H1 (cell line): ENCODE measurements at regions not wholly inside any gene's neighbourhood (a gene's known extent, or its start where the extent isn't known, plus 50 kb on each side); places are given as distances from the start of the nearest gene placed in this dataset.

ENCODE experiments used
- CTCF ChIA-PET: fragments of 300-600 bp; sonication (Branson Sonifier 250); formaldehyde crosslinking; loops from one replicate; lab custom pipeline; 2021; ENCODE audit not compliant: partially characterized antibody; lab: Charles Lee
- POLR2A ChIA-PET: fragments of 300-600 bp; sonication (Branson Sonifier 250); formaldehyde crosslinking; loops from one replicate; lab custom pipeline; 2021; ENCODE audit warnings: inconsistent platforms; ENCODE audit not compliant: partially characterized antibody; lab: Charles Lee
- DNase-seq, 2 experiments: peaks; one replicate each; pipeline versions ENCODE4 v3.0.0 to v3.0.0-alpha.2; 2010 to 2022; ENCODE audit warnings: low spot score in 2 of 2, low read depth in 1 of 2, mixed read lengths in 1 of 2
- FAIRE-seq: peaks from 2 replicates; lab custom pipeline; 2011; peaks lifted over from hg19 to GRCh38; lab: Jason Lieb, UNC
- H2AFZ ChIP-seq: 2 replicates; pipeline ENCODE4 v1.8.1; 2012; ENCODE audit warnings: low read length, inconsistent platforms
- H2AK5ac ChIP-seq: 2 replicates; pipeline ENCODE4 v1.6.1; 2013; ENCODE audit warnings: low read depth, low read length
- H2BK120ac ChIP-seq: replicated peaks from 2 replicates; pipeline ENCODE3; 2013; ENCODE audit warnings: low read depth, low read length, inconsistent platforms
- H2BK12ac ChIP-seq: 2 replicates; pipeline ENCODE4 v1.6.1; 2013; ENCODE audit warnings: low read depth, low read length
- H2BK15ac ChIP-seq: 2 replicates; pipeline ENCODE4 v1.6.1; 2013; ENCODE audit warnings: low read length
- H2BK20ac ChIP-seq: 2 replicates; pipeline ENCODE4 v1.6.1; 2013; ENCODE audit warnings: low read length
- H2BK5ac ChIP-seq: 2 replicates; pipeline ENCODE4 v1.6.1; 2013; ENCODE audit warnings: low read depth, low read length
- H3K14ac ChIP-seq: 2 replicates; pipeline ENCODE4 v1.6.1; 2013; ENCODE audit warnings: inconsistent platforms; ENCODE audit not compliant: insufficient read length
- H3K18ac ChIP-seq: 2 replicates; pipeline ENCODE4 v1.6.1; 2013; ENCODE audit warnings: low read length; ENCODE audit errors: extremely low read depth
- H3K23ac ChIP-seq: 2 replicates; pipeline ENCODE4 v1.6.1; 2013; ENCODE audit warnings: inconsistent platforms; ENCODE audit not compliant: insufficient read length
- H3K23me2 ChIP-seq: 2 replicates; pipeline ENCODE4 v1.6.1; 2013; ENCODE audit warnings: low read depth, low read length
- H3K27ac ChIP-seq: 2 replicates; pipeline ENCODE4 v1.6.1; 2011; ENCODE audit warnings: low read depth, low read length, inconsistent platforms
- H3K27me3 ChIP-seq, 4 experiments: replicated peaks in 1 of 4; 1 replicate in 1 of 4; 2 replicates in 3 of 4; pipeline versions ENCODE4 v1.6.1 to v1.8.1; 2011 to 2013; ENCODE audit warnings: low read length in 3 of 4, mild to moderate bottlenecking in 3 of 4, inconsistent platforms in 2 of 4, mixed read lengths in 2 of 4, moderate library complexity in 1 of 4; ENCODE audit not compliant: control insufficient read depth in 3 of 4, insufficient read depth in 3 of 4; ENCODE audit errors: extremely low read depth in 1 of 4
- H3K36me3 ChIP-seq, 4 experiments: 2 replicates each; pipeline versions ENCODE4 v1.6.1 to v1.8.1; 2011 to 2013; ENCODE audit warnings: mild to moderate bottlenecking in 4 of 4, low read length in 3 of 4, moderate library complexity in 2 of 4, control low read depth in 1 of 4, inconsistent platforms in 1 of 4; ENCODE audit not compliant: insufficient read depth in 4 of 4, control insufficient read depth in 2 of 4
- H3K4ac ChIP-seq: replicated peaks from 2 replicates; pipeline ENCODE3; 2013; ENCODE audit warnings: low read length, low read depth, mixed read lengths, inconsistent platforms; ENCODE audit not compliant: insufficient read length
- H3K4me1 ChIP-seq, 4 experiments: replicated peaks in 1 of 4; 1 replicate in 1 of 4; 2 replicates in 3 of 4; pipeline versions ENCODE4 v1.6.1 to v1.8.1; 2011 to 2013; ENCODE audit warnings: low read length in 3 of 4, inconsistent platforms in 2 of 4, mixed read lengths in 1 of 4; ENCODE audit not compliant: insufficient read depth in 4 of 4, control insufficient read depth in 3 of 4
- H3K4me2 ChIP-seq, 2 experiments: 2 replicates each; pipeline versions ENCODE4 v1.6.1 to v1.8.1; 2011 to 2013; ENCODE audit warnings: low read depth in 2 of 2, low read length in 2 of 2, control low read depth in 1 of 2, inconsistent platforms in 1 of 2, mild to moderate bottlenecking in 1 of 2; ENCODE audit not compliant: insufficient read depth in 1 of 2
- H3K4me3 ChIP-seq, 4 experiments: fragments of 200-600, 300-600 bp in 1 of 4; sonication (generic), shearing (Covaris generic), sonication (Bioruptor Twin) in 1 of 4; 2 replicates each; pipeline versions ENCODE4 v1.5.1 to v1.8.1; 2011 to 2016; ENCODE audit warnings: low read length in 4 of 4, low read depth in 3 of 4, control low read depth in 2 of 4, inconsistent platforms in 2 of 4, mild to moderate bottlenecking in 2 of 4, mixed read lengths in 1 of 4, moderate library complexity in 1 of 4; ENCODE audit not compliant: insufficient read depth in 2 of 4; ENCODE audit errors: extremely low read depth in 1 of 4
- H3K56ac ChIP-seq: replicated peaks from 2 replicates; pipeline ENCODE3; 2013; ENCODE audit warnings: low read depth, mild to moderate bottlenecking, mixed read lengths, low read length, inconsistent platforms; ENCODE audit not compliant: insufficient read length
- H3K79me1 ChIP-seq: 2 replicates; pipeline ENCODE4 v1.6.1; 2013; ENCODE audit warnings: low read depth, low read length, control low read depth
- H3K79me2 ChIP-seq, 2 experiments: 2 replicates each; pipeline versions ENCODE4 v1.6.1 to v1.8.1; 2012 to 2013; ENCODE audit warnings: low read length in 2 of 2, mild to moderate bottlenecking in 2 of 2, inconsistent platforms in 1 of 2; ENCODE audit not compliant: insufficient read depth in 2 of 2, control insufficient read depth in 1 of 2
- H3K9ac ChIP-seq, 4 experiments: replicated peaks in 1 of 4; 1 replicate in 1 of 4; 2 replicates in 3 of 4; pipeline versions ENCODE4 v1.6.1 to v1.8.1; 2011 to 2013; ENCODE audit warnings: low read depth in 3 of 4, low read length in 3 of 4, control low read depth in 2 of 4, mild to moderate bottlenecking in 2 of 4, moderate library complexity in 2 of 4, inconsistent platforms in 1 of 4; ENCODE audit errors: extremely low read depth in 1 of 4
- H3K9me3 ChIP-seq, 2 experiments: 2 replicates each; pipeline versions ENCODE4 v1.6.1 to v1.8.1; 2012 to 2013; ENCODE audit warnings: mild to moderate bottlenecking in 2 of 2, moderate library complexity in 2 of 2, control low read depth in 1 of 2, inconsistent platforms in 1 of 2, low read depth in 1 of 2, low read length in 1 of 2, mixed read lengths in 1 of 2; ENCODE audit not compliant: insufficient read depth in 2 of 2
- H4K20me1 ChIP-seq, 2 experiments: replicated peaks in 1 of 2; 2 replicates each; pipeline versions ENCODE3 to v1.8.1; 2011 to 2013; ENCODE audit warnings: inconsistent platforms in 2 of 2, low read length in 2 of 2, mild to moderate bottlenecking in 1 of 2; ENCODE audit not compliant: insufficient read depth in 2 of 2, control insufficient read depth in 1 of 2
- H4K5ac ChIP-seq: 2 replicates; pipeline ENCODE4 v1.6.1; 2013; ENCODE audit warnings: low read length, low read depth, mixed read lengths, inconsistent platforms; ENCODE audit not compliant: insufficient read length
- H4K8ac ChIP-seq: 2 replicates; pipeline ENCODE4 v1.8.0; 2013; ENCODE audit warnings: mild to moderate bottlenecking, moderate library complexity, low read length, inconsistent platforms; ENCODE audit not compliant: insufficient read depth; ENCODE audit errors: extremely low read depth
- H4K91ac ChIP-seq: replicated peaks from 2 replicates; pipeline ENCODE3; 2013; ENCODE audit warnings: low read length, mixed read lengths, inconsistent platforms; ENCODE audit not compliant: insufficient read length
- BACH1 ChIP-seq: IDR thresholded peaks from 2 replicates; pipeline ENCODE4 v1.6.1; 2012; ENCODE audit warnings: low read length, improper control_type of control experiment
- TAF7 ChIP-seq: optimal IDR thresholded peaks from 2 replicates; pipeline ENCODE3; 2011; ENCODE audit warnings: low read depth, mild to moderate bottlenecking, inconsistent platforms, low read length, moderate library complexity, borderline replicate concordance
- WGBS, 2 experiments: shearing (Covaris generic) in 1 of 2; methylation state at CpG; one replicate each; pipeline versions ENCODE4 v1.1.6 to v1.1.7; 2013 to 2015; ENCODE audit warnings: low lambda C conversion rate in 2 of 2, mixed read lengths in 2 of 2, inconsistent platforms in 1 of 2, low coverage in 1 of 2, missing lambda C conversion rate in 1 of 2; ENCODE audit not compliant: insufficient replicate concordance in 2 of 2, insufficient coverage in 1 of 2, insufficient read length in 1 of 2; ENCODE audit errors: extremely low coverage in 1 of 2, missing lambda C conversion rate in 1 of 2; 5-methylcytosine and 5-hydroxymethylcytosine counted together

GRCh38 chr9:120324461-120324860, 255.5 kb downstream of the CDK5RAP2 start:
- Histone ChIP-seq H3K56ac (no peak overlapping the region), H3K9ac (no peak overlapping the region), H2BK5ac (no peak overlapping the region), H4K5ac (no peak overlapping the region), H3K79me1 (no peaks in the 10 kb centered on the region), H3K9me3 (no peaks in the 10 kb centered on the region), H3K23ac (no peak overlapping the region), H4K91ac (no peak overlapping the region), H3K36me3 (no peaks in the 10 kb centered on the region), H4K8ac (no peak overlapping the region; the same call in 1 of the 2 replicates), H3K4me3 (no peak overlapping the region), H3K23me2 (no peaks in the 10 kb centered on the region; the same call in 1 of the 2 replicates), H2BK120ac (no peak overlapping the region), H2AFZ (peak overlapping the region; percentile 92), H3K4me2 (no peak overlapping the region), H3K27ac (no peak overlapping the region), H3K79me2 (no peaks in the 10 kb centered on the region), H3K27me3 (no peaks in the 10 kb centered on the region), H3K4ac (no peak overlapping the region), H2BK20ac (0 out of 2 replicates have a peak overlapping the region, but pooled peaks have one; percentile 44), H3K14ac (no peak overlapping the region), H3K4me1 (0 out of 7 replicates have a peak, but pooled peaks cover 0 to 3% (median 0%) of the 10 kb centered on the region in 4 experiments), H2AK5ac (no peak overlapping the region), H2BK15ac (0 out of 2 replicates have a peak overlapping the region, but pooled peaks have one; percentile 67), H3K18ac (no peak overlapping the region), H4K20me1 (no peaks in the 10 kb centered on the region), H2BK12ac (no peak overlapping the region)
- FAIRE-seq (no peak), DNase-seq (no peak)
- TF ChIP-seq BACH1 (no peak), TAF7 (no peak)
- 96% methylated on average over 2 of the region's 2 CpGs; no CpG with 5 or more reads in 1 of the 2 experiments for WGBS, 2 experiments
- ChIA-PET POLR2A (interaction anchor here (1.0 kb wide), 1 partner anchor 286 kb away, joined by 4 read pairs; no protein-coding TSS in a partner anchor), CTCF (interaction anchor here (0.6 to 7.5 kb wide), 17 partner anchors 11 to 942 kb away, joined by 3 to 39 read pairs (median 4); no protein-coding TSS in a partner anchor)
